GM21786 (cell line): ENCODE measurements at regions not wholly inside any gene's neighbourhood (a gene's known extent, or its start where the extent isn't known, plus 50 kb on each side); places are given as distances from the start of the nearest gene placed in this dataset.

Source experiments
- ATAC-seq: cut with Tn5 transposase; IDR thresholded peaks from one replicate; pipeline ENCODE4 v1.9.1; 2021; ENCODE audit not compliant: unreplicated experiment

GRCh38 chr1:87949711-87950110 lies 621.0 kb downstream of the LMO4 start:
- no peak for ATAC-seq

GRCh38 chr1:87950369-87950768 lies 621.7 kb downstream of the LMO4 start:
- no peak for ATAC-seq

DNA sequence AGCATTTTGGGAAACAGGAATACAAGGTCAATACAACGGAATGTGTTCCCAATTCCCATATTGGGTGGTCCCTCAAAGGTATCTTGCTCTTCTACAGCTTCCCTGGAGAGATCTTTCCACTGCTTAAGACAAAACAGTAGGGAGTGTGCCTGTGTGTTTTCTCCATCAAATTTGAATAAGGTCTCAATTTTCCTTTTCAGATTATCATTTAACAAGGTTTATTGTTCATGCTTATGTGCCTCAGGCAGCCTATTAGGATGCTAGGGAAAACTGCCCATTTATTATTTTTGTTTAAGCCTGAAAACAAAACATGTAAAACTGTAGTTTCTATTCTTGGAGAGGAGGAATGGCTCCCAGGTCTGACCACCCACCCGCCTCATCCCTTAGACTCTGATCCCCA lies 622.7 kb downstream of the LMO4 start:
- ATAC-seq, result no peak

DNA sequence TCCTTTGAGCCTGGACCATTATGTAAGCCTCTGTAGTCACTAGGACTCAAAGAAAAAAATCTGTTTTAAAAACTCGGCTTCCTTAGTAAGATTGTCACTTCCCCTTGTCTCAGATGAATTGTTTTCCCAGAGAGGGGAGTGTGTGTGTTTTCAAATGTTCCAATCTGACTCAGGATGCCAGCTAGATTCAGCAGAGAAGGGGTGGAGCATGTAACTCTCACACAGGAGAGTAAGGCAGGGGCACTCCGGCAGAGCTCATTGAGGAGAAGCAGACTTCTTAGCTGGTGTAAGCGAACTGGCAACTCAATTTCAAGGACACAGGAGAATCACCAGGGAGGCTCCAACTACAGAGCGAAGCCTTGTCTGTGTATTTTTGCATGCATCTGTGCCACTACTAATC lies 623.2 kb downstream of the LMO4 start:
- ATAC-seq, result no peak

GRCh38 chr1:87953121-87953520 lies 624.4 kb downstream of the LMO4 start:
- no peak for ATAC-seq

DNA sequence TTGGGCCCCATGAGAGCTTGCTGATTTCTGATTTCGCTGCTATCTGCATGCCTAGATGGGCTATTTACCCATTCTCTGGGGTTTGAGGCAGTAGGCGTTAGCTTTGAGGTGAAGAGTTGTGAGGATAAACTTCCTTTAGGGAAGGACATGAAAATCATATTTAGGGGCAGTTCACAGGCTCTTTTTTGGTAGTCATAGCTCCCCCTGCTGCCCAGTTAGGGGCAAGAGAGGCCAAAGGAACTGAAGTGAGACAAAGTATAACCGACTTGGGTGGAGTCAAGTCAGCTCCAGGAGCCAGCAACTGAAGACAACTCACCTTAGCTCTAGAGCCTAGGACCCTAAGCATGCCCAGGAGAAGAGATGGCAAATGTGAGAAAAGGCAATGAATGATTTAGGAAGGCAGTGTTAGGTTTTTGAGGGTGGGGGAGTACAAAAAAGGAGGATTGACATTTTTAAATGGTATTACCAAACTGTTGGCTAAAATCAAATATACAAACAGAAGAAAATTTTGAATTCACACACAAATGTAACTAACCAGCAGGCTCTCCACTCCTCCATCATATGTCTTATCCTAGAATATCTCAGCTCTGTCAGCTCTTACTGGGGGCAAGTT lies 625.2 kb downstream of the LMO4 start:
- peak; percentile 86 for ATAC-seq

DNA sequence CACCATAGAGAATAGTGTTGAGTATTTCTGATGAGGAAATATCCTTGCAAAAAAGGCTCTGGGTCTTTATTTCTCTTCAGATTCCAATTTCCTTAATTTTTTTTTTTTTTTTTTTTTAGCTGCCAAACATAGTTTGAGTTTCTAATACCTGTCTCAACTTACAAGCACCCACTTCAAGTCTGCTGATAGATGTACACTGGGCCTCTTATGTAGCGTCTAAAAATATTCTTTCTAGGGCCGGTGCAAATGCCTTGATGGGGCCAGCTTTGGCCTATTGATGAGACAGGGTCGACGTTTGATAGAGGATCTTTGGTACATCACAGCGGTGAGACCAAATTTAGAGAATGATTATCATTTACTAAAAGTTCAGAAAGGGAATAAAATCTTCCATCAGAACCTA lies 626.4 kb downstream of the LMO4 start:
- no peak for ATAC-seq

- no peak for ATAC-seq
These were observed 627.4 kb downstream of the LMO4 start for GRCh38 chr1:87956072-87956471.

- ATAC-seq, result no peak
These were observed 628.1 kb downstream of the LMO4 start for GRCh38 chr1:87956750-87957149.

GRCh38 chr1:87957331-87957730 lies 628.7 kb downstream of the LMO4 start:
- ATAC-seq, result no peak

GRCh38 chr1:87958201-87958600 lies 629.5 kb downstream of the LMO4 start:
- no peak for ATAC-seq

- no peak for ATAC-seq
These were observed 630.0 kb downstream of the LMO4 start for GRCh38 chr1:87958716-87959115.

GRCh38 chr1:87959236-87959635 lies 630.6 kb downstream of the LMO4 start:
- no peak for ATAC-seq

GRCh38 chr1:87961992-87962391 lies 633.3 kb downstream of the LMO4 start:
- ATAC-seq, result no peak

DNA sequence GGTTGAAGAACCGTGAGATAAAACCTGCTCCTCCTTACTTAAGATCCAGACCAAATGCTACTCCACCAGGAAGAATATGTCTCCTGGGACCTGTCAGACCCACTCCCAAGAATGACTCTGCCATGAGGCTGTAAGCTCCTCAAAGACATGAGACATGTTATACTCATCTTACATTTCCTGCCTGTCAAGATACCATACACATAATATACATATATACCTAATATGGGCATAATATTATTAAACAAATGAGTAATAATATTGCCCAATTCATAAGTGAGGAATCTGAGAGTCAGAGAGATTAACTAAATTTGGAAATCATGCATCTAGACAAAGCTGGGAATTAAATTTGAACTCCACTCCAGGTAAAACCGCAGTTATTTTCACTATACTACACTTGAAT lies 634.9 kb downstream of the LMO4 start:
- no peak for ATAC-seq

- ATAC-seq, result no peak
These were observed 636.5 kb downstream of the LMO4 start for GRCh38 chr1:87965193-87965592.

- no peak for ATAC-seq
These were observed 639.7 kb downstream of the LMO4 start for GRCh38 chr1:87968197-87968955.

DNA sequence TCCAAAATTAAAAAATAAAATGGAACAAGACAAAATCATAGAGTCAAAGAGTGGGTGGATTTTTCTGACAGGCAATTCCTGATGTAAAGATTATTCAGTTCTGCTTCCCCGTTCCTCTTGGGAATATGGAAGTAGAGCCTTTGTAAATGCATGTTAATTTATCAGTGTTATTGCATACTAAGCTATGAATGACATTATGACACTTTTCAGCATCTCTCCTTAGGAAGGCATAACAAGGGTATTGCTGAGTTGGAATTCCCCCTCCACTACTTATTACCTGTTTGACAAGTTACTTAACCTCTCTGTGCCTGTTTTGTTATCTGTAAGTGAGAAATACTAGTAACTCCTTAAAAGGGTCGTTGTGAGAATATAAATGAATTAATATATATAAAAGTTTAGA lies 640.4 kb downstream of the LMO4 start:
- ATAC-seq, result no peak

DNA sequence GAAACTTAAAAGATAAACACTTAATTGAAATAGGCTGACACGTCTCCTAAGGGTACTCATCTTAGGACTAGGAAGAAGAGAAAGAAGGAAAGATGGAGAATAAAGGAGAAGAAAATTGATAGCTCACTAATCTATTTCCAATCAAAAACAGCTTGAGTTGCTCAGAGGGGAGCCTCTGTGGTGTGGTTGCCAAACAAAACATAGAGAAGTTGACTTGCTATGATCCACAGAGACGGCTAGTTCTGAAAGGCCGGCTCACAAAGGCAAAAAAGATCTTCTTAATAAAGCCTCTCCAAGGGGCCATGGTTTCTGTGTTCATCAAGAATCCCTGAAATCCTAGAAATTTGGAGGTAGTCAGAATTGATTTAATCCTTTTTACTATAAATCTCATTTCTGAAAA lies 644.1 kb downstream of the LMO4 start:
- no peak for ATAC-seq

DNA sequence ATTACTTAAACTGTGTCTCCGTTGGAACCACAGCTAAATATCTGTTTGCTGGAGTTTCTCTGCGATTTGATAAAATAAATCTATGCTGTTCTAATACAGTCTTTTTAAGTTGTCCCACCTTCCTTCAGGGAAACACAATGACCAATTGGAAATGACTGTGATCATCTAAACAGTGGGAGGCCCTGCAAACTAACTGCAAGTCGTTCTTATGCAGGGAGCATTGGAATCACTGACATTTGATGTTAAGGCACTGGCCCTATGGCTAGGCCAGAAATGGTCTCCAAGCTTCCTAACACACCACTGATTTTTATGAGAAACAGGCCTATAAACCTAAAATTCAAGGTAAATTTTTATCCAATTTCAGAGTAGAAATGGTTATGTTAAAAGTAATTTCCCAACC lies 645.2 kb downstream of the LMO4 start:
- no peak for ATAC-seq

GRCh38 chr1:87976316-87976715 lies 647.6 kb downstream of the LMO4 start:
- ATAC-seq, result no peak

- ATAC-seq, result no peak
These were observed 648.5 kb downstream of the LMO4 start for GRCh38 chr1:87977145-87977544.

DNA sequence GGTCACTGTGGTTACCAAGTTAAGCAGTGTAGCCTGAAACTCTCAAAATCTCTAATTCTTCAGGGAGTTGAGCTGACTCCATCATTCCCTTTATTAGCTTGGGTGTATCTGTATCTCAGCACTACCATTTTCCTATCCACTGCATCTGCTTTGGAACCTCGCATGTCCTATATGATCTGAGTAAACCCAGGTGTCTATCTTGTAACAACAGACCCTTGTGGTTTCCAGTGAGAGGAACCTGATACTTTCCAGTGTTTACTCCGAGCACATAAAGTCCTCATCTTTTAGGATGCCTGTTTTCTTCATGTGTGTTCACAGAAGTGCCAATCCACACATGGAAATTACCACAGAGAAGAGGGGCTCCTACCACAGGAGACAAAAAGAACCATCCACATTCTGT lies 650.4 kb downstream of the LMO4 start:
- no peak for ATAC-seq
